GM12875 (cell line): ENCODE measurements at regions not wholly inside any gene's neighbourhood (a gene's known extent, or its start where the extent isn't known, plus 50 kb on each side); places are given as distances from the start of the nearest gene placed in this dataset.

ENCODE experiments used
- H3K4me3 ChIP-seq: one replicate; pipeline ENCODE4 v1.5.1; 2011; ENCODE audit warnings: low read depth, low read length, control low read depth
- CTCF ChIP-seq: IDR thresholded peaks from 2 replicates; pipeline ENCODE4 v1.5.1; 2011; ENCODE audit warnings: low read depth, mild to moderate bottlenecking, control low read depth, inconsistent platforms, low read length, moderate library complexity, borderline replicate concordance; ENCODE audit not compliant: insufficient read depth

- no peak overlapping the region for H3K4me3 ChIP-seq
- no peak for TF ChIP-seq CTCF
Measured at GRCh38 chr14:87866116-87866515, 126.9 kb downstream of the GALC start.

GRCh38 chr14:87864356-87865270 lies 128.4 kb downstream of the GALC start:
- TF ChIP-seq CTCF = no peak
- H3K4me3 ChIP-seq = no peak overlapping the region

GRCh38 chr14:87863047-87863446 lies 129.9 kb downstream of the GALC start:
- no peak for TF ChIP-seq CTCF
- H3K4me3 ChIP-seq = no peak overlapping the region

GRCh38 chr14:87852107-87852506 lies 140.9 kb downstream of the GALC start:
- no peak overlapping the region for H3K4me3 ChIP-seq
- TF ChIP-seq CTCF = no peak

- no peak overlapping the region for H3K4me3 ChIP-seq
- TF ChIP-seq CTCF = no peak
Measured at GRCh38 chr14:87851190-87851589, 141.8 kb downstream of the GALC start.

GRCh38 chr14:87847216-87847755 lies 145.7 kb downstream of the GALC start:
- no peak overlapping the region for H3K4me3 ChIP-seq
- no peak for TF ChIP-seq CTCF

- no peak for TF ChIP-seq CTCF
- no peak overlapping the region for H3K4me3 ChIP-seq
Measured at GRCh38 chr14:87840906-87841305, 152.1 kb downstream of the GALC start.
